HEK293 (cell line): ENCODE measurements at regions not wholly inside any gene's neighbourhood (a gene's known extent, or its start where the extent isn't known, plus 50 kb on each side); places are given as distances from the start of the nearest gene placed in this dataset.
A peak's percentile ranks its signal among the peaks of the same experiment; 100 is the strongest.

Source experiments
- CTCF ChIA-PET: fragments of 350-600 bp; formaldehyde crosslinking; extraction: SDS; loops from one replicate; lab custom pipeline; 2021; ENCODE audit warnings: antibody characterized with exemption; lab: Yijun Ruan, JAX
- POLR2A ChIA-PET: fragments of 300-600 bp; formaldehyde crosslinking; extraction: SDS; loops from one replicate; lab custom pipeline; 2020; ENCODE audit warnings: antibody characterized with exemption, inconsistent platforms; lab: Yijun Ruan, JAX
- H3K27ac ChIP-seq: fragments of 200-500 bp; sonication (Bioruptor generic); 2 replicates; pipeline ENCODE4 v1.5.1; 2014; ENCODE audit warnings: low read depth, low read length, control low read depth, inconsistent platforms; ENCODE audit errors: extremely low read depth
- H3K36me3 ChIP-seq, 2 experiments: fragments of 200-500 bp in 1 of 2; sonication (Bioruptor generic) in 1 of 2; 1 replicate in 1 of 2; 2 replicates in 1 of 2; pipeline ENCODE4 v1.5.1; 2014 to 2017; ENCODE audit warnings: inconsistent platforms in 2 of 2, low read length in 2 of 2; ENCODE audit not compliant: control insufficient read depth in 2 of 2, insufficient read depth in 1 of 2
- H3K4me1 ChIP-seq: fragments of 200-500 bp; sonication (Bioruptor generic); 2 replicates; pipeline ENCODE4 v1.5.1; 2014; ENCODE audit warnings: mild to moderate bottlenecking, low read length, inconsistent platforms; ENCODE audit not compliant: control insufficient read depth, insufficient read depth
- H3K4me3 ChIP-seq: 2 replicates; pipeline ENCODE4 v1.5.1; 2011; ENCODE audit warnings: low read depth, mild to moderate bottlenecking, control low read depth, low read length, moderate library complexity
- H3K9me3 ChIP-seq: fragments of 200-500 bp; sonication (Bioruptor generic); 2 replicates; pipeline ENCODE4 v1.5.1; 2014; ENCODE audit warnings: low read depth, low read length, inconsistent platforms; ENCODE audit not compliant: control insufficient read depth, insufficient read depth
- AEBP2 ChIP-seq: fragments of 450-650 bp; formaldehyde crosslinking; IDR thresholded peaks from 2 replicates; pipeline ENCODE4 v1.5.1; 2016; ENCODE audit warnings: missing biosample characterization, missing genetic modification characterization, borderline replicate concordance
- MYNN ChIP-seq: fragments of 450-650 bp; formaldehyde crosslinking; IDR thresholded peaks from 2 replicates; pipeline ENCODE4 v1.5.1; 2016; ENCODE audit warnings: missing biosample characterization, missing genetic modification characterization, borderline replicate concordance
- PRDM1 ChIP-seq: fragments of 450-650 bp; formaldehyde crosslinking; IDR thresholded peaks from 2 replicates; pipeline ENCODE4; 2016; ENCODE audit warnings: missing biosample characterization, missing genetic modification characterization
- ZBTB10 ChIP-seq: fragments of 450-650 bp; formaldehyde crosslinking; IDR thresholded peaks from 2 replicates; pipeline ENCODE4 v1.5.1; 2016; ENCODE audit warnings: missing biosample characterization, missing genetic modification characterization
- ZBTB26 ChIP-seq: fragments of 450-650 bp; formaldehyde crosslinking; optimal IDR thresholded peaks from 2 replicates; pipeline ENCODE3; 2016; ENCODE audit warnings: missing biosample characterization, mild to moderate bottlenecking, missing genetic modification characterization
- ZBTB48 ChIP-seq: fragments of 450-650 bp; formaldehyde crosslinking; IDR thresholded peaks from 2 replicates; pipeline ENCODE4 v1.5.1; 2016; ENCODE audit warnings: missing biosample characterization, missing genetic modification characterization
- ZFP3 ChIP-seq: fragments of 450-650 bp; formaldehyde crosslinking; IDR thresholded peaks from 2 replicates; pipeline ENCODE4 v1.5.1; 2016; ENCODE audit warnings: low read depth, missing biosample characterization, missing genetic modification characterization
- ZNF132 ChIP-seq: fragments of 450-650 bp; formaldehyde crosslinking; IDR thresholded peaks from 2 replicates; pipeline ENCODE4 v1.5.1; 2017; ENCODE audit warnings: missing biosample characterization, missing genetic modification characterization, borderline replicate concordance
- ZNF157 ChIP-seq: fragments of 450-650 bp; formaldehyde crosslinking; IDR thresholded peaks from 2 replicates; pipeline ENCODE4 v1.5.1; 2016; ENCODE audit warnings: missing biosample characterization, missing genetic modification characterization
- ZNF174 ChIP-seq: fragments of 450-650 bp; formaldehyde crosslinking; IDR thresholded peaks from 2 replicates; pipeline ENCODE4 v1.5.0; 2017; ENCODE audit warnings: missing biosample characterization, mild to moderate bottlenecking, missing genetic modification characterization
- ZNF19 ChIP-seq: fragments of 450-650 bp; formaldehyde crosslinking; IDR thresholded peaks from 2 replicates; pipeline ENCODE4; 2016; ENCODE audit warnings: missing biosample characterization, missing genetic modification characterization, low read depth
- ZNF223 ChIP-seq: fragments of 450-650 bp; formaldehyde crosslinking; IDR thresholded peaks from 2 replicates; pipeline ENCODE4 v1.5.1; 2016; ENCODE audit warnings: missing biosample characterization, missing genetic modification characterization
- ZNF23 ChIP-seq: fragments of 450-650 bp; formaldehyde crosslinking; IDR thresholded peaks from 2 replicates; pipeline ENCODE4 v1.5.1; 2016; ENCODE audit warnings: missing biosample characterization, missing genetic modification characterization, borderline replicate concordance
- ZNF24 ChIP-seq: fragments of 450-650 bp; formaldehyde crosslinking; IDR thresholded peaks from 2 replicates; pipeline ENCODE4 v1.5.1; 2016; ENCODE audit warnings: missing biosample characterization, missing genetic modification characterization
- ZNF280C ChIP-seq: fragments of 450-650 bp; formaldehyde crosslinking; IDR thresholded peaks from 2 replicates; pipeline ENCODE4 v1.5.1; 2016; ENCODE audit warnings: missing biosample characterization, missing genetic modification characterization
- ZNF37A ChIP-seq: fragments of 450-650 bp; IDR thresholded peaks from 2 replicates; pipeline ENCODE4 v1.5.1; 2018; ENCODE audit warnings: missing biosample characterization, missing genetic modification characterization
- ZNF416 ChIP-seq: fragments of 450-650 bp; formaldehyde crosslinking; IDR thresholded peaks from 2 replicates; pipeline ENCODE4 v1.5.1; 2016; ENCODE audit warnings: missing biosample characterization, missing genetic modification characterization
- ZNF585B ChIP-seq: fragments of 450-650 bp; formaldehyde crosslinking; IDR thresholded peaks from 2 replicates; pipeline ENCODE4 v1.5.1; 2016; ENCODE audit warnings: missing biosample characterization, missing genetic modification characterization
- ZNF596 ChIP-seq: fragments of 450-650 bp; IDR thresholded peaks from 2 replicates; pipeline ENCODE4 v1.5.0; 2018; ENCODE audit warnings: missing biosample characterization, mild to moderate bottlenecking, missing genetic modification characterization, moderate library complexity
- ZNF837 ChIP-seq: fragments of 450-650 bp; formaldehyde crosslinking; IDR thresholded peaks from 2 replicates; pipeline ENCODE4 v1.5.1; 2016; ENCODE audit warnings: missing biosample characterization, missing genetic modification characterization
- ZNF843 ChIP-seq: fragments of 450-650 bp; formaldehyde crosslinking; IDR thresholded peaks from 2 replicates; pipeline ENCODE4 v1.5.1; 2016; ENCODE audit warnings: missing biosample characterization, missing genetic modification characterization
- ZSCAN4 ChIP-seq: fragments of 450-650 bp; formaldehyde crosslinking; IDR thresholded peaks from 2 replicates; pipeline ENCODE4 v1.5.1; 2017; ENCODE audit warnings: missing biosample characterization, missing genetic modification characterization

GRCh38 chr12:126636821-126637220 is 1571.6 kb downstream of the AACS start:
- H3K4me3 ChIP-seq = no peak overlapping the region
- CTCF ChIA-PET = no interaction called here
- TF ChIP-seq ZNF843 (tag by site-specific recombination) (no peak), ZNF19 (tag by site-specific recombination) (no peak), ZSCAN4 (tag by site-specific recombination) (peak; percentile 26; the same call in 1 of the 2 replicates), ZNF174 (tag by site-specific recombination) (no peak), ZNF596 (tag by site-specific recombination) (no peak)
- no peaks in the 10 kb centered on the region for H3K4me1 ChIP-seq
- no peaks in the 10 kb centered on the region for H3K9me3 ChIP-seq
- no peak overlapping the region for H3K27ac ChIP-seq
- POLR2A ChIA-PET = no interaction called here
- H3K36me3 ChIP-seq = no peaks in the 10 kb centered on the region

- TF ChIP-seq ZNF416 (tag by site-specific recombination) = no peak
- no peak for TF ChIP-seq ZNF585B (tag by site-specific recombination)
- no peak for TF ChIP-seq ZBTB48 (tag by site-specific recombination)
- TF ChIP-seq ZNF223 (tag by site-specific recombination) = no peak
- no peak for TF ChIP-seq ZNF37A
- no peak for TF ChIP-seq ZNF157
- TF ChIP-seq ZNF23 (tag by site-specific recombination) = no peak
- no peak for TF ChIP-seq MYNN (tag by site-specific recombination)
- TF ChIP-seq ZNF843 (tag by site-specific recombination) = no peak
- no peak for TF ChIP-seq ZNF132 (tag by site-specific recombination)
- TF ChIP-seq ZFP3 (tag by site-specific recombination) = no peak
- TF ChIP-seq PRDM1 (tag by site-specific recombination) = no peak
- TF ChIP-seq, all 188 proteins: peak for 0
- H3K9me3 ChIP-seq = no peaks in the 10 kb centered on the region
- no peaks in the 10 kb centered on the region for H3K36me3 ChIP-seq
- ChIA-PET CTCF (no interaction called here), POLR2A (no interaction called here)
- no peak overlapping the region for H3K4me3 ChIP-seq
- H3K4me1 ChIP-seq = no peaks in the 10 kb centered on the region
- no peak overlapping the region for H3K27ac ChIP-seq
Observed at GRCh38 chr12:126644236-126645020, 1579.2 kb downstream of the AACS start.

- ChIA-PET POLR2A (no interaction called here), CTCF (no interaction called here)
- H3K9me3 ChIP-seq = no peaks in the 10 kb centered on the region
- no peak overlapping the region for H3K27ac ChIP-seq
- no peak overlapping the region for H3K4me3 ChIP-seq
- H3K4me1 ChIP-seq = no peaks in the 10 kb centered on the region
- no peaks in the 10 kb centered on the region for H3K36me3 ChIP-seq
- TF ChIP-seq ZNF280C (tag by site-specific recombination) = no peak
- TF ChIP-seq ZNF24 (tag by site-specific recombination) = no peak
- TF ChIP-seq AEBP2 (tag by site-specific recombination) = no peak
- no peak for TF ChIP-seq ZNF837 (tag by site-specific recombination)
- no peak for TF ChIP-seq ZBTB26 (tag by site-specific recombination)
- TF ChIP-seq ZBTB10 (tag by site-specific recombination) = no peak
Observed at GRCh38 chr12:126648074-126648473, 1582.8 kb downstream of the AACS start.
